GM12878 (cell line): ENCODE measurements at regions not wholly inside any gene's neighbourhood (a gene's known extent, or its start where the extent isn't known, plus 50 kb on each side); places are given as distances from the start of the nearest gene placed in this dataset.

Experiments used
- ATAC-seq: fragments of 200-7000 bp; cut with Tn5 transposase; 3 replicates; pipeline ENCODE4 v1.9.1; 2020; ENCODE audit warnings: mild to moderate bottlenecking, moderate library complexity
- BruUV-seq: library from RNA; stranded (reverse); fragments of 400-500 nt; replicated peaks from 2 replicates; lab custom pipeline; 2021; lab: Mats Ljungman, UMichigan
- CTCF ChIA-PET: fragments of 300-600 bp; sonication (Branson Sonifier 250); formaldehyde crosslinking; extraction: SDS; loops from one replicate; lab custom pipeline; 2021; ENCODE audit warnings: inconsistent platforms; lab: Yijun Ruan, JAX
- POLR2A ChIA-PET: fragments of 350-600 bp; formaldehyde crosslinking; extraction: SDS; loops from one replicate; lab custom pipeline; 2021; ENCODE audit warnings: inconsistent platforms; lab: Charles Lee
- RAD21 ChIA-PET: fragments of 300-600 bp; sonication (Branson Sonifier 250); formaldehyde crosslinking; loops from one replicate; lab custom pipeline; 2023; ENCODE audit warnings: antibody characterized with exemption; ENCODE audit not compliant: unreplicated experiment; lab: Charles Lee
- SMC1A ChIA-PET: fragments of 300-600 bp; sonication (Branson Sonifier 250); formaldehyde crosslinking; loops from one replicate; lab custom pipeline; 2023; ENCODE audit not compliant: unreplicated experiment, uncharacterized antibody; lab: Charles Lee
- DNase-seq: peaks from one replicate; pipeline ENCODE4 v3.0.0-alpha.2; 2011; ENCODE audit warnings: low read depth, low spot score
- FAIRE-seq: peaks from 3 replicates; lab custom pipeline; 2011; peaks lifted over from hg19 to GRCh38; lab: Jason Lieb, UNC
- H2AFZ ChIP-seq: 2 replicates; pipeline ENCODE4 v1.6.0; 2011; ENCODE audit warnings: low read depth, low read length, control low read depth; ENCODE audit not compliant: control insufficient read depth
- H3K27ac ChIP-seq: 2 replicates; pipeline ENCODE4 v1.5.1; 2011; ENCODE audit warnings: control low read depth; ENCODE audit not compliant: control insufficient read depth, insufficient read depth
- H3K27me3 ChIP-seq, 2 experiments: replicated peaks in 1 of 2; 2 replicates each; pipeline versions ENCODE4 v1.6.0 to v1.6.1; 2011; ENCODE audit warnings: low read length in 1 of 2; ENCODE audit not compliant: control insufficient read depth in 2 of 2, insufficient read depth in 2 of 2
- H3K36me3 ChIP-seq, 2 experiments: 2 replicates each; pipeline ENCODE4 v1.5.1; 2011; ENCODE audit warnings: low read length in 1 of 2; ENCODE audit not compliant: control insufficient read depth in 2 of 2, insufficient read depth in 2 of 2
- H3K4me1 ChIP-seq: 2 replicates; pipeline ENCODE4 v1.6.1; 2011; ENCODE audit warnings: mild to moderate bottlenecking, low read length, moderate library complexity, mixed read lengths; ENCODE audit not compliant: control insufficient read depth, insufficient read depth
- H3K4me2 ChIP-seq: 2 replicates; pipeline ENCODE4 v1.6.0; 2011; ENCODE audit warnings: control low read depth; ENCODE audit not compliant: control insufficient read depth, insufficient read depth
- H3K4me3 ChIP-seq: fragments of 200-600 bp; sonication (generic); 2 replicates; pipeline ENCODE4 v1.5.1; 2016
- H3K79me2 ChIP-seq: 2 replicates; pipeline ENCODE4 v1.6.0; 2011; ENCODE audit warnings: low read length; ENCODE audit not compliant: control insufficient read depth, insufficient read depth
- H3K9ac ChIP-seq: 2 replicates; pipeline ENCODE4 v1.8.0; 2011; ENCODE audit warnings: low read length, control low read depth, mixed read lengths; ENCODE audit not compliant: control insufficient read depth, insufficient read depth
- H3K9me3 ChIP-seq: replicated peaks from 3 replicates; pipeline ENCODE4 v1.5.1; 2011; ENCODE audit warnings: mild to moderate bottlenecking, low read length; ENCODE audit not compliant: control insufficient read depth, insufficient read depth
- H4K20me1 ChIP-seq: 2 replicates; pipeline ENCODE4 v1.6.0; 2011; ENCODE audit not compliant: control insufficient read depth, insufficient read depth
- BHLHE40 ChIP-seq, 2 experiments: fragments of 450-650 bp in 1 of 2; IDR thresholded peaks; 2 replicates each; pipeline ENCODE4 v1.6.1; 2011 to 2017; ENCODE audit warnings: low read depth in 2 of 2, borderline replicate concordance in 1 of 2, improper control_type of control experiment in 1 of 2, low read length in 1 of 2, mild to moderate bottlenecking in 1 of 2
- ETV6 ChIP-seq, 2 experiments: fragments of 450-650 bp in 1 of 2; IDR thresholded peaks in 1 of 2; conservative IDR thresholded peaks in 1 of 2; 2 replicates each; pipeline ENCODE4 v1.6.1; 2014; ENCODE audit warnings: antibody characterized with exemption in 1 of 2, borderline replicate concordance in 1 of 2, low read depth in 1 of 2, mild to moderate bottlenecking in 1 of 2, moderate library complexity in 1 of 2
- HDAC6 ChIP-seq: fragments of 200-600 bp; sonication (generic); IDR thresholded peaks from one replicate; pipeline ENCODE4 v1.8.0; 2017; ENCODE audit warnings: antibody characterized with exemption; ENCODE audit not compliant: unreplicated experiment
- LARP7 ChIP-seq: fragments of 450-650 bp; IDR thresholded peaks from 2 replicates; pipeline ENCODE4 v1.6.1; 2017; ENCODE audit warnings: mild to moderate bottlenecking
- NFYB ChIP-seq: IDR thresholded peaks from 2 replicates; pipeline ENCODE4 v1.6.1; 2011; ENCODE audit warnings: low read depth, mild to moderate bottlenecking, low read length, improper control_type of control experiment, moderate library complexity; ENCODE audit not compliant: insufficient read depth
- NRF1 ChIP-seq: conservative IDR thresholded peaks from 2 replicates; pipeline ENCODE4 v1.6.1; 2011; ENCODE audit warnings: mild to moderate bottlenecking, low read depth, low read length, improper control_type of control experiment
- POLR2A ChIP-seq: IDR thresholded peaks from 2 replicates; pipeline ENCODE4 v1.6.1; 2011; ENCODE audit warnings: low read depth, mild to moderate bottlenecking, low read length
- POLR2AphosphoS2 ChIP-seq: IDR thresholded peaks from 2 replicates; pipeline ENCODE4 v1.6.1; 2011; ENCODE audit warnings: low read depth, mild to moderate bottlenecking, low read length, improper control_type of control experiment, moderate library complexity
- TARDBP ChIP-seq: IDR thresholded peaks from 2 replicates; pipeline ENCODE4 v1.6.1; 2016; ENCODE audit warnings: borderline replicate concordance
- TCF7 ChIP-seq: IDR thresholded peaks from 2 replicates; pipeline ENCODE4 v1.6.1; 2014; ENCODE audit warnings: antibody characterized with exemption, borderline replicate concordance
- WGBS: methylation state at CpG from one replicate; pipeline ENCODE4 v1.1.6; 2016; ENCODE audit warnings: low lambda C conversion rate; ENCODE audit not compliant: insufficient replicate concordance, insufficient coverage; ENCODE audit errors: missing lambda C conversion rate; 5-methylcytosine and 5-hydroxymethylcytosine counted together
- in situ Hi-C: fragments of 300-500 bp; cut with MboI; formaldehyde crosslinking; loops from 9 replicates; pipeline ENCODE4 v1.14.3; 2018; ENCODE audit warnings: mixed read lengths
- intact Hi-C: fragments of 100-400 bp; cut with micrococcal nuclease; formaldehyde crosslinking; loops from one replicate; pipeline ENCODE4 v1.14.2; 2022; ENCODE audit not compliant: unreplicated experiment

- Histone ChIP-seq H3K4me2 (no peak overlapping the region), H3K27me3 (no peaks in the 10 kb centered on the region), H3K4me3 (no peak overlapping the region), H4K20me1 (no peaks in the 10 kb centered on the region), H3K9me3 (no peaks in the 10 kb centered on the region; the same call in 2 of the 3 replicates), H3K9ac (no peak overlapping the region), H3K27ac (no peak overlapping the region), H2AFZ (no peak overlapping the region), H3K4me1 (no peaks in the 10 kb centered on the region)
- POLR2A ChIA-PET, result interaction anchor here (0.7 kb wide), 1 partner anchor 20 kb away, joined by 4 read pairs; no protein-coding TSS in a partner anchor
- FAIRE-seq (no peak), ATAC-seq (no peak), DNase-seq (no peak)
- BruUV-seq, result no TSS peak
- CTCF ChIA-PET, result no interaction called here
- in situ Hi-C loops, result no loop called here
- SMC1A ChIA-PET, result interaction anchor here (0.6 to 0.8 kb wide), 2 partner anchors 9 to 142 kb away, joined by 3 read pairs; no protein-coding TSS in a partner anchor
- 51% methylated on average over 2 of the region's 2 CpGs for WGBS
- TF ChIP-seq POLR2AphosphoS2 (no peak), POLR2A (no peak), NFYB (no peak), NRF1 (no peak), HDAC6 (no peak), TCF7 (no peak), TARDBP (no peak), ETV6 (conservative IDR thresholded peaks at IDR 0.05 in 1 of 2, IDR thresholded peaks at IDR 0.05 in 1 of 2; ENCODE audit: borderline replicate concordance in 1 of 2, low read depth in 1 of 2) (no peak), LARP7 (no peak), BHLHE40 (IDR thresholded peaks at IDR 0.05; ENCODE audit: borderline replicate concordance in 1 of 2, low read depth in 2 of 2, low read length in 1 of 2) (no peak)
- TF ChIP-seq, all 136 proteins: peak for 0
- intact Hi-C loops, result no loop called here
- RAD21 ChIA-PET, result no interaction called here
- Histone ChIP-seq H3K79me2 (no peaks in the 10 kb centered on the region), H3K36me3 (no peaks in the 10 kb centered on the region)
These were observed 472.2 kb downstream of the PCDH7 start for GRCh38 chr4:31192341-31192740.
